ENCODE measurements at regions not wholly inside any gene's neighbourhood (a gene's known extent, or its start where the extent isn't known, plus 50 kb on each side); places are given as distances from the start of the nearest gene placed in this dataset.

DNA sequence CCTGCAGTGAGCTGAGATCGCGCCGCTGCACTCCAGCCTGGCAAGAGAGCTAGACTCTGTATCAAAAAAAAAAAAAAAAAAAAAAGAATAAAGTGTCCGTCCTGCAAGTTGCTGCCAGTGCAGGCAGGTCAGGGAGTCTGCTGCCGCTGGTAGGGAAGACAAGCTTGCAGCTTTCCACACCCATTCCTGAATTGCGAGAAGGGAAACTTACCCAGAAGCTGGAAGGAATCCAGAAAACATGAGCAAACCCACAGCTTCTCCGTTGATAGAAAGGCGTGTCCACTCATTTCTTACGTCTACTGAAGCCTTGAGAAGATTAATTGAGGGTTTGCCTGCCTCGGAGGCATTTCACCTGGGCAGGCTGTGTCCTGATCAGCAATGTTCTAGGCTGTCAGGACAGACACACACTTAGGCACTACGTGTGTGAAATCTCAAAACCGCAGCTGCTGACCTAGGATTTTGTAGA is 61.6 kb upstream of the DSP start:
- in situ Hi-C loops (cut with HindIII; ENCODE audit: low pct_ligation_motif_present, low sequenced_read_pairs): no loop called here
- Histone ChIP-seq H3K27me3 (replicated peaks) (no peaks in the 10 kb centered on the region), H3K36me3 (replicated peaks) (no peaks in the 10 kb centered on the region), H3K27ac (no peak overlapping the region), H3K4me3 (ENCODE audit: low read depth, low read length) (no peak overlapping the region)
- DNase-seq: no peak
- TF ChIP-seq, protein P1, sequence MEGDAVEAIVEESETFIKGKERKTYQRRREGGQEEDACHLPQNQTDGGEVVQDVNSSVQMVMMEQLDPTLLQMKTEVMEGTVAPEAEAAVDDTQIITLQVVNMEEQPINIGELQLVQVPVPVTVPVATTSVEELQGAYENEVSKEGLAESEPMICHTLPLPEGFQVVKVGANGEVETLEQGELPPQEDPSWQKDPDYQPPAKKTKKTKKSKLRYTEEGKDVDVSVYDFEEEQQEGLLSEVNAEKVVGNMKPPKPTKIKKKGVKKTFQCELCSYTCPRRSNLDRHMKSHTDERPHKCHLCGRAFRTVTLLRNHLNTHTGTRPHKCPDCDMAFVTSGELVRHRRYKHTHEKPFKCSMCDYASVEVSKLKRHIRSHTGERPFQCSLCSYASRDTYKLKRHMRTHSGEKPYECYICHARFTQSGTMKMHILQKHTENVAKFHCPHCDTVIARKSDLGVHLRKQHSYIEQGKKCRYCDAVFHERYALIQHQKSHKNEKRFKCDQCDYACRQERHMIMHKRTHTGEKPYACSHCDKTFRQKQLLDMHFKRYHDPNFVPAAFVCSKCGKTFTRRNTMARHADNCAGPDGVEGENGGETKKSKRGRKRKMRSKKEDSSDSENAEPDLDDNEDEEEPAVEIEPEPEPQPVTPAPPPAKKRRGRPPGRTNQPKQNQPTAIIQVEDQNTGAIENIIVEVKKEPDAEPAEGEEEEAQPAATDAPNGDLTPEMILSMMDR (IDR thresholded peaks at IDR 0.05; ENCODE audit: low read depth, low read length, missing control alignments): no peak

DNA sequence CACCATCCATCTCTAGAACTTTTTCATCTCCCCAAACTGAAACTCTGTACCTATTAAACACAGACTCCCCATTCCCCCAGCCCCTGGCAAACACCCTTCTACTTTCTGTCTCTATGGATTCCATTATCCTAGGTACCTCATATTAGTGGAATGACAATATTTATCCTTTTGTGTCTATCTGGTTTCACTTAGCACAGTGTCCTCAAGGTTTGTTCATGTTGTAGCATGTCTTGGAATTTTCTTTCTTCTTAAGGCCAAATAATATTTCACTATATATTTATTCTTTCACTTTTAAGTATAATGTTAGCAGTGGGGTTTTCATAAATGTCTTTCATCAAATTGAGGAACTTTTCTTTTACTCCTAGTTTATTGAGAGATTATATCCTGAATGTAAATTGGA is 56.8 kb upstream of the DSP start:
- in situ Hi-C loops (cut with HindIII; ENCODE audit: low pct_ligation_motif_present, low sequenced_read_pairs): no loop called here
- H3K27ac ChIP-seq: no peak overlapping the region
- H3K4me3 ChIP-seq (ENCODE audit: low read depth, low read length): no peak overlapping the region
- DNase-seq: no peak
- H3K36me3 ChIP-seq (replicated peaks): no peaks in the 10 kb centered on the region
- TF ChIP-seq, protein P1 (IDR thresholded peaks at IDR 0.05; ENCODE audit: low read depth, low read length, missing control alignments): no peak
- H3K27me3 ChIP-seq (replicated peaks): no peaks in the 10 kb centered on the region

DNA sequence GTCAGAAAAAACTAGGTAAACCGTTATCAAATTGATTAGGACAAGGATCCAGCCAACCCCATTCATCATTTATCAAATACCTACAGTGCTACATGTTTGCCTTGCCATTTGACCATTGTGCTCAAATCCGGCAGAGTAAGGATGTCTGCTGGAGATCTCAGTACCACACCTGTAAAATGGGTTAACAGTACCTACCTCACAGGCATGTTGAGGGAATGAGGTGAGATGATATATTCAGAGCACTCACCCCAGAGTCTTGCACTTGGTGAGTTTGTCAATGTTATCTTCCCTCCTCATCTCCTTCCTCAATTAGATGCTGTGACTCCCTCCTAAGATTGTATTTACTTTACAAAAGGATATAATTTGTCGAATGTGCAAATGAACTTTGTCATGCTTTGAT is 54.5 kb upstream of the DSP start:
- H3K27me3 ChIP-seq (replicated peaks): no peaks in the 10 kb centered on the region
- TF ChIP-seq, protein P1 (IDR thresholded peaks at IDR 0.05; ENCODE audit: low read depth, low read length, missing control alignments): no peak
- DNase-seq: no peak
- no peaks in the 10 kb centered on the region for H3K36me3 ChIP-seq (replicated peaks)
- H3K4me3 ChIP-seq (ENCODE audit: low read depth, low read length): no peak overlapping the region
- in situ Hi-C loops (cut with HindIII; ENCODE audit: low pct_ligation_motif_present, low sequenced_read_pairs): no loop called here
- H3K27ac ChIP-seq: no peak overlapping the region

DNA sequence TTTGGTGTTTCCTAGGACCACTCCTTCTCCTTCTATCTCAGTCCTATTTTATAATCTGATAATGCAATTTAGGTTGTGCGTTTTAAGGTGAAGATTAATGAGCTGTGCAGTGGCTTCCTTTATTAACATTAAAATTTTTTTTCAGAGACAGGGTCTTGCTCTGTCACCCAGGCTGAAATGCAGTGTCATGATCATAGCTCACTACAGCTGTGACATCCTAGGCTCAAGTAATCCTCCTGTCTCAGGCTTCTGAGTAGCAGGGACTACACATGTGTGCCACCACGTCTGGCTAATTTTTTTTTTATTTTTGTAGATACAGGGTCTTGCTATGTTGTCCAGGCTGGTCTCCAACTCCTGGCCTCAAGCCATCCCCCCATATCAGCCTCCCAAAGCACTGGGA is 53.0 kb upstream of the DSP start:
- Histone ChIP-seq H3K4me3 (ENCODE audit: low read depth, low read length) (no peak overlapping the region), H3K27me3 (replicated peaks) (no peaks in the 10 kb centered on the region), H3K27ac (no peak overlapping the region), H3K36me3 (replicated peaks) (no peaks in the 10 kb centered on the region)
- DNase-seq: no peak
- TF ChIP-seq, protein P1 (IDR thresholded peaks at IDR 0.05; ENCODE audit: low read depth, low read length, missing control alignments): no peak
- in situ Hi-C loops (cut with HindIII; ENCODE audit: low pct_ligation_motif_present, low sequenced_read_pairs): no loop called here

DNA sequence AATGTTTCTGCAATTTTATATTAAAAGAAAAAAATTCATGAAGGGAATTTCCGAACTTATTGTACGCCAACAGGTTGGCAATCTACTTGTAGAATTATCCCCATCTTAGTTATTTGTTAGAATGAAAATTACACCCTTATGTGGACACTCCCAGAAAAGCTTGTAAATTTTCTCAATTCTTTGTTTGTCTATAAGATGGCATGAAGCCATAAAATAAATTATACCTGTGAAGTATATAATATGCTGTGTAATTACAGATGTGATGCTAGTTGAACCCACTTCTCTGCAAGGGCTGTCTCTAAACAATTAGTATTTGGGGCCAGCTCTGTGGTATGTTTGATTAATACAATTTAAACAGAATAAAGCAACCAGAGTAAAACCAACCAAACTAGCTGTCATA is 52.1 kb upstream of the DSP start:
- Histone ChIP-seq H3K27ac (no peak overlapping the region), H3K27me3 (replicated peaks) (no peaks in the 10 kb centered on the region)
- TF ChIP-seq, protein P1 (IDR thresholded peaks at IDR 0.05; ENCODE audit: low read depth, low read length, missing control alignments): no peak

More for the DNA sequence above, 52.1 kb upstream of the DSP start:
- Histone ChIP-seq H3K36me3 (replicated peaks) (no peaks in the 10 kb centered on the region), H3K4me3 (ENCODE audit: low read depth, low read length) (no peak overlapping the region)
- DNase-seq: no peak
- in situ Hi-C loops (cut with HindIII; ENCODE audit: low pct_ligation_motif_present, low sequenced_read_pairs): no loop called here
